ENCODE measurements at regions not wholly inside any gene's neighbourhood (a gene's known extent, or its start where the extent isn't known, plus 50 kb on each side); places are given as distances from the start of the nearest gene placed in this dataset.

- no peak for TF ChIP-seq REST (IDR thresholded peaks at IDR 0.05; ENCODE audit: unreplicated experiment)
- TF ChIP-seq ZNF331 (CRISPR knock-in tag; IDR thresholded peaks at IDR 0.05; ENCODE audit: low read depth) = no peak
- TF ChIP-seq EZH2phosphoT487 (IDR thresholded peaks at IDR 0.05; ENCODE audit: unreplicated experiment) = no peak
These were observed 155.2 kb upstream of the TPK1 start (continued) for GRCh38 chr7:144991041-144991440.

DNA sequence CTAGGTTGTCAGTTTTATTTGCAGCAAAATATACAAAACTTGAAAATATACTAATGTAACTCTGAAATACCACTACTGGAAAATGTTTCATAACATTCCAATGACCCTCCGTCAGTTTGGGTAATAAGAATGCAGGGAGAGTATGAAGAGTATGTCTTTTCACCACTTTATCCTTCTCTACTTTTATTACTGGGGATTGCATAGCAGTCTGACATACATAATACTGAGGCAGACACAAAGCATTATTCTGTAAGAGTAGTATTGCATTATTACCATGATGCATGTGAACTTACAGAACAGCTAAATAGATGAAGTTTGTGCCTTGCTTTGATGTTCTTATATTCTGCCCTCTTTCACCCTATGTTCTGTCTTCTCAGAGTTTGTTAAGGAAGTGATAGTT, 151.8 kb upstream of the TPK1 start:
- Histone ChIP-seq H3K27ac (ENCODE audit: low read depth) (no peak overlapping the region), H3K4me3 (no peak overlapping the region), H3K36me3 (ENCODE audit: insufficient read depth) (no peaks in the 10 kb centered on the region), H2AFZ (no peak overlapping the region), H3K4me1 (ENCODE audit: insufficient read depth) (no peaks in the 10 kb centered on the region), H3K27me3 (ENCODE audit: insufficient read depth) (no peaks in the 10 kb centered on the region), H3K4me2 (no peak overlapping the region), H4K20me1 (replicated peaks; ENCODE audit: insufficient read depth) (no peaks in the 10 kb centered on the region), H3K9me2 (ENCODE audit: insufficient read depth) (no peaks in the 10 kb centered on the region; the same call in 1 of the 2 replicates), H3K79me2 (replicated peaks; ENCODE audit: insufficient read depth) (no peaks in the 10 kb centered on the region), H3F3A (replicated peaks; ENCODE audit: low read depth) (no peaks in the 10 kb centered on the region)
- ATAC-seq = no peak
- H3K9me3 Mint-ChIP-seq = no peaks in the 10 kb centered on the region
- no peaks in the 10 kb centered on the region for H3K4me1 Mint-ChIP-seq
- H3K27ac Mint-ChIP-seq = no peak overlapping the region
- no peaks in the 10 kb centered on the region for H3K27me3 Mint-ChIP-seq (ENCODE audit: insufficient read depth, low read depth, poor library complexity)
- H3K4me3 Mint-ChIP-seq = no peak overlapping the region
- no peaks in the 10 kb centered on the region for H3K36me3 Mint-ChIP-seq (ENCODE audit: low read depth)
- DNase-seq (ENCODE audit: low spot score) = no peak
- no peak for TF ChIP-seq JUNB (IDR thresholded peaks at IDR 0.05; ENCODE audit: unreplicated experiment)
- no peak for TF ChIP-seq STAT1 (IDR thresholded peaks at IDR 0.05; ENCODE audit: unreplicated experiment)
- TF ChIP-seq ETS1 (IDR thresholded peaks at IDR 0.05) = no peak
- TF ChIP-seq EZH2phosphoT487 (IDR thresholded peaks at IDR 0.05; ENCODE audit: unreplicated experiment) = no peak
- TF ChIP-seq NANOG (IDR thresholded peaks at IDR 0.05; ENCODE audit: borderline replicate concordance) = no peak
- TF ChIP-seq ZNF462 (CRISPR knock-in tag; IDR thresholded peaks at IDR 0.05) = no peak
- TF ChIP-seq, protein P1, sequence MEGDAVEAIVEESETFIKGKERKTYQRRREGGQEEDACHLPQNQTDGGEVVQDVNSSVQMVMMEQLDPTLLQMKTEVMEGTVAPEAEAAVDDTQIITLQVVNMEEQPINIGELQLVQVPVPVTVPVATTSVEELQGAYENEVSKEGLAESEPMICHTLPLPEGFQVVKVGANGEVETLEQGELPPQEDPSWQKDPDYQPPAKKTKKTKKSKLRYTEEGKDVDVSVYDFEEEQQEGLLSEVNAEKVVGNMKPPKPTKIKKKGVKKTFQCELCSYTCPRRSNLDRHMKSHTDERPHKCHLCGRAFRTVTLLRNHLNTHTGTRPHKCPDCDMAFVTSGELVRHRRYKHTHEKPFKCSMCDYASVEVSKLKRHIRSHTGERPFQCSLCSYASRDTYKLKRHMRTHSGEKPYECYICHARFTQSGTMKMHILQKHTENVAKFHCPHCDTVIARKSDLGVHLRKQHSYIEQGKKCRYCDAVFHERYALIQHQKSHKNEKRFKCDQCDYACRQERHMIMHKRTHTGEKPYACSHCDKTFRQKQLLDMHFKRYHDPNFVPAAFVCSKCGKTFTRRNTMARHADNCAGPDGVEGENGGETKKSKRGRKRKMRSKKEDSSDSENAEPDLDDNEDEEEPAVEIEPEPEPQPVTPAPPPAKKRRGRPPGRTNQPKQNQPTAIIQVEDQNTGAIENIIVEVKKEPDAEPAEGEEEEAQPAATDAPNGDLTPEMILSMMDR (conservative IDR thresholded peaks at IDR 0.05; ENCODE audit: low read depth in 2 of 2) = no peak
- TF ChIP-seq CREB1 (CRISPR knock-in tag; IDR thresholded peaks at IDR 0.05; ENCODE audit: low read depth) = no peak
- no peak for TF ChIP-seq ZNF331 (CRISPR knock-in tag; IDR thresholded peaks at IDR 0.05; ENCODE audit: low read depth)
- TF ChIP-seq EZH2 (IDR thresholded peaks at IDR 0.05; ENCODE audit: low read depth, unreplicated experiment) = no peak
- TF ChIP-seq POLR2AphosphoS5 (IDR thresholded peaks at IDR 0.05; ENCODE audit: low read depth) = no peak

All from GM23338 (cell line).